H1 (cell line): ENCODE measurements at regions not wholly inside any gene's neighbourhood (a gene's known extent, or its start where the extent isn't known, plus 50 kb on each side); places are given as distances from the start of the nearest gene placed in this dataset.

Experiments
- CTCF ChIA-PET: fragments of 300-600 bp; sonication (Branson Sonifier 250); formaldehyde crosslinking; loops from one replicate; lab custom pipeline; 2021; ENCODE audit not compliant: partially characterized antibody; lab: Charles Lee
- POLR2A ChIA-PET: fragments of 300-600 bp; sonication (Branson Sonifier 250); formaldehyde crosslinking; loops from one replicate; lab custom pipeline; 2021; ENCODE audit warnings: inconsistent platforms; ENCODE audit not compliant: partially characterized antibody; lab: Charles Lee
- DNase-seq, 2 experiments: peaks; one replicate each; pipeline versions ENCODE4 v3.0.0 to v3.0.0-alpha.2; 2010 to 2022; ENCODE audit warnings: low spot score in 2 of 2, low read depth in 1 of 2, mixed read lengths in 1 of 2
- FAIRE-seq: peaks from 2 replicates; lab custom pipeline; 2011; peaks lifted over from hg19 to GRCh38; lab: Jason Lieb, UNC
- H2AFZ ChIP-seq: 2 replicates; pipeline ENCODE4 v1.8.1; 2012; ENCODE audit warnings: low read length, inconsistent platforms
- H2AK5ac ChIP-seq: 2 replicates; pipeline ENCODE4 v1.6.1; 2013; ENCODE audit warnings: low read depth, low read length
- H2BK120ac ChIP-seq: replicated peaks from 2 replicates; pipeline ENCODE3; 2013; ENCODE audit warnings: low read depth, low read length, inconsistent platforms
- H2BK12ac ChIP-seq: 2 replicates; pipeline ENCODE4 v1.6.1; 2013; ENCODE audit warnings: low read depth, low read length
- H2BK15ac ChIP-seq: 2 replicates; pipeline ENCODE4 v1.6.1; 2013; ENCODE audit warnings: low read length
- H2BK20ac ChIP-seq: 2 replicates; pipeline ENCODE4 v1.6.1; 2013; ENCODE audit warnings: low read length
- H2BK5ac ChIP-seq: 2 replicates; pipeline ENCODE4 v1.6.1; 2013; ENCODE audit warnings: low read depth, low read length
- H3K14ac ChIP-seq: 2 replicates; pipeline ENCODE4 v1.6.1; 2013; ENCODE audit warnings: inconsistent platforms; ENCODE audit not compliant: insufficient read length
- H3K18ac ChIP-seq: 2 replicates; pipeline ENCODE4 v1.6.1; 2013; ENCODE audit warnings: low read length; ENCODE audit errors: extremely low read depth
- H3K23ac ChIP-seq: 2 replicates; pipeline ENCODE4 v1.6.1; 2013; ENCODE audit warnings: inconsistent platforms; ENCODE audit not compliant: insufficient read length
- H3K23me2 ChIP-seq: 2 replicates; pipeline ENCODE4 v1.6.1; 2013; ENCODE audit warnings: low read depth, low read length
- H3K27ac ChIP-seq: 2 replicates; pipeline ENCODE4 v1.6.1; 2011; ENCODE audit warnings: low read depth, low read length, inconsistent platforms
- H3K27me3 ChIP-seq, 4 experiments: replicated peaks in 1 of 4; 1 replicate in 1 of 4; 2 replicates in 3 of 4; pipeline versions ENCODE4 v1.6.1 to v1.8.1; 2011 to 2013; ENCODE audit warnings: low read length in 3 of 4, mild to moderate bottlenecking in 3 of 4, inconsistent platforms in 2 of 4, mixed read lengths in 2 of 4, moderate library complexity in 1 of 4; ENCODE audit not compliant: control insufficient read depth in 3 of 4, insufficient read depth in 3 of 4; ENCODE audit errors: extremely low read depth in 1 of 4
- H3K36me3 ChIP-seq, 4 experiments: 2 replicates each; pipeline versions ENCODE4 v1.6.1 to v1.8.1; 2011 to 2013; ENCODE audit warnings: mild to moderate bottlenecking in 4 of 4, low read length in 3 of 4, moderate library complexity in 2 of 4, control low read depth in 1 of 4, inconsistent platforms in 1 of 4; ENCODE audit not compliant: insufficient read depth in 4 of 4, control insufficient read depth in 2 of 4
- H3K4ac ChIP-seq: replicated peaks from 2 replicates; pipeline ENCODE3; 2013; ENCODE audit warnings: low read length, low read depth, mixed read lengths, inconsistent platforms; ENCODE audit not compliant: insufficient read length
- H3K4me1 ChIP-seq, 4 experiments: replicated peaks in 1 of 4; 1 replicate in 1 of 4; 2 replicates in 3 of 4; pipeline versions ENCODE4 v1.6.1 to v1.8.1; 2011 to 2013; ENCODE audit warnings: low read length in 3 of 4, inconsistent platforms in 2 of 4, mixed read lengths in 1 of 4; ENCODE audit not compliant: insufficient read depth in 4 of 4, control insufficient read depth in 3 of 4
- H3K4me2 ChIP-seq, 2 experiments: 2 replicates each; pipeline versions ENCODE4 v1.6.1 to v1.8.1; 2011 to 2013; ENCODE audit warnings: low read depth in 2 of 2, low read length in 2 of 2, control low read depth in 1 of 2, inconsistent platforms in 1 of 2, mild to moderate bottlenecking in 1 of 2; ENCODE audit not compliant: insufficient read depth in 1 of 2
- H3K4me3 ChIP-seq, 4 experiments: fragments of 200-600, 300-600 bp in 1 of 4; sonication (generic), shearing (Covaris generic), sonication (Bioruptor Twin) in 1 of 4; 2 replicates each; pipeline versions ENCODE4 v1.5.1 to v1.8.1; 2011 to 2016; ENCODE audit warnings: low read length in 4 of 4, low read depth in 3 of 4, control low read depth in 2 of 4, inconsistent platforms in 2 of 4, mild to moderate bottlenecking in 2 of 4, mixed read lengths in 1 of 4, moderate library complexity in 1 of 4; ENCODE audit not compliant: insufficient read depth in 2 of 4; ENCODE audit errors: extremely low read depth in 1 of 4
- H3K56ac ChIP-seq: replicated peaks from 2 replicates; pipeline ENCODE3; 2013; ENCODE audit warnings: low read depth, mild to moderate bottlenecking, mixed read lengths, low read length, inconsistent platforms; ENCODE audit not compliant: insufficient read length
- H3K79me1 ChIP-seq: 2 replicates; pipeline ENCODE4 v1.6.1; 2013; ENCODE audit warnings: low read depth, low read length, control low read depth
- H3K79me2 ChIP-seq, 2 experiments: 2 replicates each; pipeline versions ENCODE4 v1.6.1 to v1.8.1; 2012 to 2013; ENCODE audit warnings: low read length in 2 of 2, mild to moderate bottlenecking in 2 of 2, inconsistent platforms in 1 of 2; ENCODE audit not compliant: insufficient read depth in 2 of 2, control insufficient read depth in 1 of 2
- H3K9ac ChIP-seq, 4 experiments: replicated peaks in 1 of 4; 1 replicate in 1 of 4; 2 replicates in 3 of 4; pipeline versions ENCODE4 v1.6.1 to v1.8.1; 2011 to 2013; ENCODE audit warnings: low read depth in 3 of 4, low read length in 3 of 4, control low read depth in 2 of 4, mild to moderate bottlenecking in 2 of 4, moderate library complexity in 2 of 4, inconsistent platforms in 1 of 4; ENCODE audit errors: extremely low read depth in 1 of 4
- H3K9me3 ChIP-seq, 2 experiments: 2 replicates each; pipeline versions ENCODE4 v1.6.1 to v1.8.1; 2012 to 2013; ENCODE audit warnings: mild to moderate bottlenecking in 2 of 2, moderate library complexity in 2 of 2, control low read depth in 1 of 2, inconsistent platforms in 1 of 2, low read depth in 1 of 2, low read length in 1 of 2, mixed read lengths in 1 of 2; ENCODE audit not compliant: insufficient read depth in 2 of 2
- H4K20me1 ChIP-seq, 2 experiments: replicated peaks in 1 of 2; 2 replicates each; pipeline versions ENCODE3 to v1.8.1; 2011 to 2013; ENCODE audit warnings: inconsistent platforms in 2 of 2, low read length in 2 of 2, mild to moderate bottlenecking in 1 of 2; ENCODE audit not compliant: insufficient read depth in 2 of 2, control insufficient read depth in 1 of 2
- H4K5ac ChIP-seq: 2 replicates; pipeline ENCODE4 v1.6.1; 2013; ENCODE audit warnings: low read length, low read depth, mixed read lengths, inconsistent platforms; ENCODE audit not compliant: insufficient read length
- H4K8ac ChIP-seq: 2 replicates; pipeline ENCODE4 v1.8.0; 2013; ENCODE audit warnings: mild to moderate bottlenecking, moderate library complexity, low read length, inconsistent platforms; ENCODE audit not compliant: insufficient read depth; ENCODE audit errors: extremely low read depth
- H4K91ac ChIP-seq: replicated peaks from 2 replicates; pipeline ENCODE3; 2013; ENCODE audit warnings: low read length, mixed read lengths, inconsistent platforms; ENCODE audit not compliant: insufficient read length
- JUND ChIP-seq: IDR thresholded peaks from 2 replicates; pipeline ENCODE4 v1.6.1; 2011; ENCODE audit warnings: mild to moderate bottlenecking, improper control_type of control experiment, low read length
- KDM5A ChIP-seq: fragments of 200-600 bp; IDR thresholded peaks from 2 replicates; pipeline ENCODE4 v1.7.1; 2012; ENCODE audit warnings: mild to moderate bottlenecking, low read length, inconsistent platforms, mixed read lengths
- WGBS, 2 experiments: shearing (Covaris generic) in 1 of 2; methylation state at CpG; one replicate each; pipeline versions ENCODE4 v1.1.6 to v1.1.7; 2013 to 2015; ENCODE audit warnings: low lambda C conversion rate in 2 of 2, mixed read lengths in 2 of 2, inconsistent platforms in 1 of 2, low coverage in 1 of 2, missing lambda C conversion rate in 1 of 2; ENCODE audit not compliant: insufficient replicate concordance in 2 of 2, insufficient coverage in 1 of 2, insufficient read length in 1 of 2; ENCODE audit errors: extremely low coverage in 1 of 2, missing lambda C conversion rate in 1 of 2; 5-methylcytosine and 5-hydroxymethylcytosine counted together

DNA sequence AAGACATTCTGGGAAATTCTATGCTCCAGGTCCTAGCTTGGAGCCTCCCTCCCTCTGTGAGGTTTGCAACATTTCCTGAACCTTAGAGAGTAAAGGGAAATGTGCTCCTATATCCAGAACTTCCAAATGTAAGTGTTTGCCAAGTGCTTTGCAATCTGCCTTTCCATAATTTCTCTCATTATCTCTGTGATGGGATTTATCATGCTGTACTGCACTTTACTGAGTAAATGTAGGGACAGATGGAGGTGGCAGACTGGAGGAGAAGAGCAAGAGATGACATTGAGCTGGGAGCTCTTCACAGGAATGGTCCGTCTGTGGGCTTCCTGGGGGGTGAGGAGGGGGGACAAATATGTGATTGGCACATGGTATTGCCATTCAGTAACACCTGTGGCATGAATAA, 184.3 kb downstream of the SOX4 start:
- Histone ChIP-seq H2AFZ (no peak overlapping the region), H2BK120ac (no peak overlapping the region), H3K18ac (no peak overlapping the region), H3K23me2 (no peaks in the 10 kb centered on the region; the same call in 1 of the 2 replicates), H3K23ac (no peak overlapping the region), H3K9ac (no peak overlapping the region), H4K20me1 (peaks cover 2 to 7% of the 10 kb centered on the region in 2 experiments), H3K27ac (no peak overlapping the region), H3K27me3 (no peaks in the 10 kb centered on the region), H4K5ac (no peak overlapping the region), H3K4me2 (no peak overlapping the region), H2BK12ac (no peak overlapping the region), H2BK20ac (no peak overlapping the region), H3K79me1 (peaks cover 12% of the 10 kb centered on the region), H2BK15ac (no peak overlapping the region), H3K4me1 (peaks cover 6 to 18% (median 15%) of the 10 kb centered on the region in 4 experiments), H3K56ac (no peak overlapping the region), H2BK5ac (no peak overlapping the region), H3K4me3 (no peak overlapping the region), H3K79me2 (peaks cover 0 to 82% of the 10 kb centered on the region in 2 experiments; a peak in 3 of 4 replicates), H2AK5ac (no peak overlapping the region), H4K8ac (no peak overlapping the region), H3K4ac (no peak overlapping the region), H3K9me3 (no peaks in the 10 kb centered on the region), H3K36me3 (no peaks in the 10 kb centered on the region), H4K91ac (no peak overlapping the region), H3K14ac (no peak overlapping the region)
- ChIA-PET POLR2A (interaction anchor here (0.7 to 1.1 kb wide), 2 partner anchors 13 to 1392 kb away, joined by 3 read pairs; no protein-coding TSS in a partner anchor), CTCF (no interaction called here)
- DNase-seq (no peak), FAIRE-seq (no peak)
- 81% methylated on average over 1 of the region's 1 CpG; no CpG with 5 or more reads in 1 of the 2 experiments for WGBS, 2 experiments
- no peak for TF ChIP-seq KDM5A
- TF ChIP-seq JUND, result no peak
